T-helper 1 cell (primary cell): ENCODE measurements at regions not wholly inside any gene's neighbourhood (a gene's known extent, or its start where the extent isn't known, plus 50 kb on each side); places are given as distances from the start of the nearest gene placed in this dataset.

Experiments
- DNase-seq, 5 donors: peaks; one replicate each; pipeline ENCODE4 v3.0.0-alpha.2; 2012 to 2020

GRCh38 chr16:85550422-85550864 lies 62.7 kb upstream of the GSE1 start:
- DNase-seq = no peak

- no peak for DNase-seq
These were observed 61.9 kb upstream of the GSE1 start for GRCh38 chr16:85550953-85551924.

- DNase-seq = peak in 1 of 5 donors; percentile 16
These were observed 60.1 kb upstream of the GSE1 start for GRCh38 chr16:85552980-85553435.

GRCh38 chr16:85553436-85554113 lies 59.5 kb upstream of the GSE1 start:
- DNase-seq = peak in 2 of 5 donors; percentile 43 to 60

- DNase-seq = peak; percentile 50 to 85 (median 66)
These were observed 58.8 kb upstream of the GSE1 start for GRCh38 chr16:85554114-85554888.

DNA sequence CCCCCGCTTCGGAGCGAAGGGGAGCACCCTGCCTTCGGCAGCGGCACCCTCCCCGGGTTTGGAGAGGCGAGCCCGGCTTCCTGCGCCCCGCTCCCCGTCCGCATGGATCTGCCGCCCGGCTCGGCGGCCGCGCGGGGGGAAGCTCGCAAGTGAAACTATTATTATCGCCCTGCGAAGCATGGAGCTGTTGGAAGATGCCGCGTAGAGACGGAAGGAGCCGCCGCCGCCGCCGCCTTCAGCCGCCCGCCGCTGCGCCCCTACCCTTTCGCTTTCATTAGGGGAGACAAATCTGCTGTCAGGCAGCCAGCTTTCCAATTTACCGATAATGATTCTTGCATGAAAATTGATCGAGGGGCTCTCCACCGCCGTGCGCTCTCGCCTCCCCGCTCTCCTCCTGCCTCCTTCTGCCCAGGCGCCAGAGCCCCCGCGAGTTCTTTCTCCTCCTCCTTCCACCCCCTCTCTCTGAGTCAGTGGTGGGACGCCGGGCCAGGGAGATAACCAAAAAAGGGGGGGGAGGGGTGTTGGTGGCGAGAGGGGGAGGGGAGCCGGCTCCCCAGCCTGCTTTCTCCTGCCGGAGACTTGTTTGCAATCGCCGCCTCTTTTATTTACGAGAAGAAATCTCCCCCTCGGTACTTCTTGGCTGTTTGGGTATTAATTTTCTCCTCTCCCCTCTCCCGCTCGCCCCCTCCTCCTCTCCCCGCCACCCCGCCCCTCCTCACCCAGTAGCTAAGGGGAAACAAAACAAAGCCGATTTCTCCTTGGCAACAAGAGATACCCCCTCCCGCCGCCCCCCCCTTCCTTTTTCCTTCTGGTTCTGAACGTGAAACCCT lies 58.0 kb upstream of the GSE1 start:
- peak; percentile 17 to 61 (median 40) for DNase-seq

GRCh38 chr16:85555719-85556455 lies 57.2 kb upstream of the GSE1 start:
- no peak for DNase-seq

DNA sequence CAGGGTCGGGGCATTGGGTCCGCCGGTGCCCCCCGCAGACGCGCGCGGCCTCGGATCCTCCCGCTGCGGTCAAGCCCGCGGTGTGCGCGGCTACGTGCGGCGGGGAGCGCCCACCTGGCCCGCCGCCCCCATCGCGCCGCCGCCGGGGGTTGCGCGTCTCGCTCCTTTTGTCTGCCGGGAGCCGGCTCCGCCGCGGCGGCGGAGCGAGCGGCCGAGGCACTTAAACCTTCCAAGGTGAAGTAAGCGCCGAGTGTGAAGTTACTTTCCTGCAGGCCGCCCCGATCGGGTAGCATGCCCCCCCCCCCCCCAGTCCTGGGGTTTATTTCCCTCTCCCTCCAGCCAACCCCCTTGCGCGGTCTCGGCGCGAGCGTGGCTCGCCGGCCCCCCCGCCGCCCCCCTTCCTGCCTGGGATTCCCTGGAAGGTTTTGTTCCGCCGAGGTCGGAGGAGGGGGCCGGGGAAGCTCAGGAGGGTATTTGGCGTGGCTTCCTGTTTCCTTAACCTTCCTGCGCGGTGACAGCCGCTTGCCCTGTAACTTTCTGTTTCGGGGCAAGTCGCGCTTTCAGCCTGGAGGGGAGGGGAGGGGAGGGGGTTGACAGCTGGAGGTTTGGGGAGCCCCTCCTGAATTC lies 56.6 kb upstream of the GSE1 start:
- DNase-seq = peak in 4 of 5 donors; percentile 23 to 64 (median 40)

DNA sequence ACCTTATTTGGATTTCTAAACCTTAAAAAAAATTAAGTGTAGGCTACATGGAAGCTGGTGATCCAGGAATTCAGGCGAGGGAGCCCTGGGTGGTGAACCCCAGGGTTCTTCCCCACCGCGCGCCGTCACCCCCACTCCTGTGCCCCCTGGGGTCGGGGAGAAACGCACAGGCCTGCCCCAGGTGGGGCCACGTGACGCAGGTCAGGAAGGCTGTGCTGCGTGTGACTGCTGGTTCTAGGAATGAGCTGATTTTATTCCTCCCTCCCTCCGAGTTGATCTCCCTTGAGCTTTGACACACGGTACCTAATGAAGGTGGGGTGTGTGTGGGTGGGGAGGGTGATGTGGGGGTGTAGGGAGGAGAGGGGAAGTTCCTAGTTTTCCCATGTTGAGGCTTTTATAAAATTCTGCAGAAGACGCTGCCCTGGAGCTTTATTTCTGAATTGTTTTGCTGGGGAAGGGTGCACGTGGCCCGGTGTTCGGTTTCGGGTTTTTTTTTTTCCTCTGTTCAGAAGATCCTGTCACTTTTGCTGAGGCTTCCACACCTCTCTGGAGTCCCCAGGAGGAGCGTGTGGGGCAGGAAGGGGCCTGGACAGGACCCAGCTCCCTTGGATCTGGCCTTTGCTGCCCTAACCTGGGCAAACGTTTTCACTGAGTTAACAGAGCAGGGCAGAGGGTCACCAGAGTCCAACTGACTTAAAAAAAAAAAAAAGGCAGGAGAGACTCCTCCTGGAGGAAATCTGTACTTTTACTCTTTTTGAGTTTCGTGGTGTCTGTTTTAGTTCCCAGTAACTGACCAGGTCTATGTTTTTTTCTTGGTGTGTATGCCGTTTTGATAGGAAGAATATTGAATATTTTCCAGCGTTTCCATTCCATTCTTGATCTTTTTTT lies 55.8 kb upstream of the GSE1 start:
- peak in 1 of 5 donors; percentile 42 for DNase-seq

DNA sequence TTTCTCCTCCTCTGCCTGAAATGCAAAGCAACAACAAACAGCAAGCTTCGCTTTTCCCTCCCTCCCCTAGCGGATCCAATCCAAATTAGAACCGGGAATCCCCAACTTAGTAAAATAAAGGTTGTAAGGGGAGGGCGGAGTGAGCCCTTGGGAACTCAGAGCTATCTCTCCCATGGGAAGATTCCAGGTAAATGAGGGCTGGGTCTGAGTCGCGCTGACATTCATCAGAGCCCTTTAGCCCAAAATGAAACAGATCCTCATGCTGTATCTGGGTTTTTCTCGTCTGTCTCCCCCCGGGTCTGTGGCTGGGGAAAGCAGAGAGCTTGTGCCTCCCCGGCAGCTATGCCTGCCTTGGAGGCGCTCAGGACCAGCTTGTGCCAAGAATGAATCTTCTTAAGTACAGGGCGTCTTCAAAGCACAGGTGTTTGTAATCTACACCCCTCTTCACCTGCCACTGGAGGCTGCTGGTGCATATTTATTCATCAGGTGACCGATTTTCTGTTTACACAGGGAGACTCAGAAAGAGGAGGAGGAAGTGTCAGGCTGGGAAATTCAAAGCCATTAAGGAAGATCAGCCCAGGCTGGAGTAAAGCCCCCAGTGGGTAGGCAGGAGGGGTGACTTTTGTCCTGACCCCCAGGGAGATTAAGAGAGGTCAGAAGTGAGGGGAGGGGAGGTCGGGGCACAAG lies 55.0 kb upstream of the GSE1 start:
- DNase-seq = no peak

DNA sequence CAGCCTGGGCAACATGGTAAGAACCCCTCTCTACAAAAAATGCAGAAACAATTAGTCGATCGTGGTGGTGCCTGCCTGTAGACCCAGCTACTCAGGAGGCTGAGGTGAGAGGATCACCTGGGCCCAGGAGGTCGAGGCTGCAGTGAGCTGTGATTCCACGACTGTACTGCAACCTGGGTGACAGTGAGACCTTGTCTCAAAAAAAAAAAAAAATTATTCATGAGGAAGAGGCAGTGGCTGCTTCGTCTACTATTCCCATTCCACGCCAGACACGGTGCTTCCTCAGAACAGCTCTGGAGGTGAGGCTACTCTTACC lies 52.2 kb upstream of the GSE1 start:
- no peak for DNase-seq

- DNase-seq = no peak
These were observed 51.7 kb upstream of the GSE1 start for GRCh38 chr16:85561248-85562092.

DNA sequence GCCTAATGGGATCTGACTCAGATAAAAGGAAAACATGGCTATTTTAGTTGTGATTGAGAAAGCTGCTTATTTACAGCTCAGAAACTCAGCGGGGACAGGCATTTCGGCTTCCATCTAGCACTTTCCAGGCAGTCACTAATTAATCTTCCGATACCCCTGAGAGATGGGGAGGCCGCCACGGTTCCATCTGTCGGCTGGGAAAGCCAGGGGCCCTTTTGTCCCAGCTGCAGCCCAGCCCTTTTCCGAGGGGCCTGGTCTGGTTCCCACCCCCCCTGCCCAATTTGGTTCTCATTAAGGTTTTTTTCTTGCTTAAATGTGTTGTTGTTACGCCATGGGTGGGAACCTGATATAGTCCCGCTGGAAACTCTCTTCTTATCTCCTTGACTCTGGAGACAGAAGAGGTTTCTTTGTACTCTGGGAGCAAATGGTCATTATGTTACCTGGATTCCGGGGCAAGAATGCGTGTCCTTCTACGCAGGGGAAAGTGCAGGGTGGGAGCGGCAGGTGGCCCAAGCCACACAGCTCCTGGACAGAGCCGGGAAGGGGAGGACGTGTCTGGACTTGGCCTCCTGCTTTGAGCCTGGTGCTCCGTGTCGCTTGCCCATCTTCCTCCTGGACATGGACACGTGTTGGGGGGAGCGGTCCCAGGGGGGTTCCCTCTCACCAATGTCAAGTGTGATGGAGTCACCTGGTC lies 50.9 kb upstream of the GSE1 start:
- no peak for DNase-seq

- DNase-seq = no peak
These were observed 50.1 kb upstream of the GSE1 start for GRCh38 chr16:85563034-85563433.
